Suprapubic skin (tissue), 4 donors: ENCODE measurements at regions not wholly inside any gene's neighbourhood (a gene's known extent, or its start where the extent isn't known, plus 50 kb on each side); places are given as distances from the start of the nearest gene placed in this dataset.

Experiments used
- EP300 ChIP-seq: sonication (generic); formaldehyde crosslinking; IDR thresholded peaks from one replicate; pipeline ENCODE4 v1.6.1; 2017; ENCODE audit warnings: antibody characterized with exemption
- POLR2AphosphoS5 ChIP-seq, 3 donors: sonication (generic); formaldehyde crosslinking; IDR thresholded peaks; one replicate each; pipeline ENCODE4 v1.6.1; 2017; ENCODE audit warnings: antibody characterized with exemption in 3 of 3
- TF ChIP-seq, protein P1 (sequence below), 2 donors: fragments of 200-600 bp in 1 of 2; fragments of 450-650 bp in 1 of 2; sonication (generic) in 1 of 2; IDR thresholded peaks; one replicate each; pipeline ENCODE4 v1.5.1; 2016 to 2019; ENCODE audit warnings: antibody characterized with exemption in 2 of 2, mild to moderate bottlenecking in 1 of 2, moderate library complexity in 1 of 2

DNA sequence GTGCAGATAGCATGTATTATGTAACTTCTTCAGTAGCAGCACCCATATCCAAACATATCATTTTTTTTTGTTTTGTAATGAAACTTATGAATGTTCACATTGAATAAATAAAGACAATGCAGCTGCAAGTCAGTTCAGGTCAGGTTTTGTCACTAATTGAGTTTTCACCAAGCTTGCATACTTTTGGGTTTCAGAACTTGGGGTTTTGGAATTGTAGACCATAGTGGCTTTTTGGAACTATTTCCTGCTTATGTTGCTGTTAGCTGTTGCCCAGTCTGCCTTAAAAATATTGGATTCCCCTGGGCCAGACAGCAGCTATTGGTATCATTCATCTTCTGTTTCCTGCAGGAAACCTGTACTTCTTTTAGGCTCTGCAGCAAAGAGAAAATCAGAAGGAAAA lies 113.4 kb upstream of the LIMCH1 start:
- TF ChIP-seq, protein P1, sequence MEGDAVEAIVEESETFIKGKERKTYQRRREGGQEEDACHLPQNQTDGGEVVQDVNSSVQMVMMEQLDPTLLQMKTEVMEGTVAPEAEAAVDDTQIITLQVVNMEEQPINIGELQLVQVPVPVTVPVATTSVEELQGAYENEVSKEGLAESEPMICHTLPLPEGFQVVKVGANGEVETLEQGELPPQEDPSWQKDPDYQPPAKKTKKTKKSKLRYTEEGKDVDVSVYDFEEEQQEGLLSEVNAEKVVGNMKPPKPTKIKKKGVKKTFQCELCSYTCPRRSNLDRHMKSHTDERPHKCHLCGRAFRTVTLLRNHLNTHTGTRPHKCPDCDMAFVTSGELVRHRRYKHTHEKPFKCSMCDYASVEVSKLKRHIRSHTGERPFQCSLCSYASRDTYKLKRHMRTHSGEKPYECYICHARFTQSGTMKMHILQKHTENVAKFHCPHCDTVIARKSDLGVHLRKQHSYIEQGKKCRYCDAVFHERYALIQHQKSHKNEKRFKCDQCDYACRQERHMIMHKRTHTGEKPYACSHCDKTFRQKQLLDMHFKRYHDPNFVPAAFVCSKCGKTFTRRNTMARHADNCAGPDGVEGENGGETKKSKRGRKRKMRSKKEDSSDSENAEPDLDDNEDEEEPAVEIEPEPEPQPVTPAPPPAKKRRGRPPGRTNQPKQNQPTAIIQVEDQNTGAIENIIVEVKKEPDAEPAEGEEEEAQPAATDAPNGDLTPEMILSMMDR (IDR thresholded peaks at IDR 0.05) = no peak
- TF ChIP-seq POLR2AphosphoS5 (IDR thresholded peaks at IDR 0.05) (no peak), EP300 (no peak)
